OCI-LY1 (cell line): ENCODE measurements at regions not wholly inside any gene's neighbourhood (a gene's known extent, or its start where the extent isn't known, plus 50 kb on each side); places are given as distances from the start of the nearest gene placed in this dataset.

ENCODE experiments used
- H2AFZ ChIP-seq: fragments of 200-600 bp; sonication (generic), shearing (Covaris generic); 2 replicates; pipeline ENCODE4 v1.6.0; 2014; ENCODE audit warnings: antibody characterized with exemption, mild to moderate bottlenecking, low read length
- H3F3A ChIP-seq: fragments of 200-600 bp; sonication (generic), shearing (Covaris generic); 2 replicates; pipeline ENCODE4 v1.6.0; 2014; ENCODE audit warnings: mild to moderate bottlenecking, antibody characterized with exemption, low read length, moderate library complexity; ENCODE audit not compliant: insufficient read depth
- H3K27ac ChIP-seq: fragments of 200-600 bp; sonication (generic); 2 replicates; pipeline ENCODE4 v1.5.1; 2014; ENCODE audit warnings: low read length, mixed run types, mild to moderate bottlenecking, low read depth; ENCODE audit not compliant: poor library complexity, severe bottlenecking
- H3K27me3 ChIP-seq: fragments of 200-600 bp; sonication (generic); 2 replicates; pipeline ENCODE4 v1.6.0; 2014; ENCODE audit warnings: antibody characterized with exemption, mild to moderate bottlenecking, low read length, moderate library complexity; ENCODE audit not compliant: insufficient read depth
- H3K36me3 ChIP-seq: fragments of 200-600 bp; sonication (generic); 2 replicates; pipeline ENCODE4 v1.6.1; 2014; ENCODE audit warnings: mild to moderate bottlenecking, antibody characterized with exemption, low read length, moderate library complexity, mixed read lengths; ENCODE audit not compliant: insufficient read depth
- H3K4me1 ChIP-seq: fragments of 200-600 bp; sonication (generic); 2 replicates; pipeline ENCODE4 v1.5.1; 2014; ENCODE audit warnings: mild to moderate bottlenecking, low read length, moderate library complexity; ENCODE audit not compliant: insufficient read depth, severe bottlenecking
- H3K4me2 ChIP-seq: fragments of 200-600 bp; sonication (generic), shearing (Covaris generic); 2 replicates; pipeline ENCODE4 v1.6.1; 2014; ENCODE audit warnings: low read length
- H3K4me3 ChIP-seq: fragments of 200-600 bp; sonication (generic); 2 replicates; pipeline ENCODE4 v1.5.1; 2014; ENCODE audit warnings: low read length, low read depth, mild to moderate bottlenecking, mixed read lengths; ENCODE audit not compliant: poor library complexity, severe bottlenecking
- H3K79me2 ChIP-seq: fragments of 200-600 bp; shearing (Covaris generic); 2 replicates; pipeline ENCODE4 v1.6.1; 2016; ENCODE audit warnings: mixed run types, low read length, mixed read lengths; ENCODE audit not compliant: insufficient read depth
- H3K9ac ChIP-seq: fragments of 200-600 bp; sonication (generic), shearing (Covaris generic); 2 replicates; pipeline ENCODE4 v1.6.1; 2014; ENCODE audit warnings: mild to moderate bottlenecking, low read length, mixed read lengths
- H3K9me2 ChIP-seq: fragments of 200-600 bp; sonication (generic), shearing (Covaris generic); 2 replicates; pipeline ENCODE4 v1.6.1; 2014; ENCODE audit warnings: low read depth, mild to moderate bottlenecking, low read length, mixed read lengths
- H3K9me3 ChIP-seq: fragments of 200-600 bp; shearing (Covaris generic); 2 replicates; pipeline ENCODE4 v1.6.1; 2014; ENCODE audit warnings: low read length, mixed read lengths
- H4K20me1 ChIP-seq: fragments of 200-600 bp; sonication (generic), shearing (Covaris generic); 2 replicates; pipeline ENCODE4 v1.6.0; 2016; ENCODE audit warnings: mild to moderate bottlenecking, low read length; ENCODE audit not compliant: insufficient read depth
- CTCF ChIP-seq: fragments of 200-600 bp; sonication (generic), shearing (Covaris generic); IDR thresholded peaks from 2 replicates; pipeline ENCODE4 v1.5.1; 2017; ENCODE audit warnings: mild to moderate bottlenecking, antibody characterized with exemption, low read length, moderate library complexity, mixed read lengths
- EZH2 ChIP-seq: fragments of 200-600 bp; sonication (generic), shearing (Covaris generic); IDR thresholded peaks from 2 replicates; pipeline ENCODE4 v1.8.0; 2017; ENCODE audit warnings: borderline replicate concordance, mixed run types, mild to moderate bottlenecking, antibody characterized with exemption, low read length, moderate library complexity, mixed read lengths

DNA sequence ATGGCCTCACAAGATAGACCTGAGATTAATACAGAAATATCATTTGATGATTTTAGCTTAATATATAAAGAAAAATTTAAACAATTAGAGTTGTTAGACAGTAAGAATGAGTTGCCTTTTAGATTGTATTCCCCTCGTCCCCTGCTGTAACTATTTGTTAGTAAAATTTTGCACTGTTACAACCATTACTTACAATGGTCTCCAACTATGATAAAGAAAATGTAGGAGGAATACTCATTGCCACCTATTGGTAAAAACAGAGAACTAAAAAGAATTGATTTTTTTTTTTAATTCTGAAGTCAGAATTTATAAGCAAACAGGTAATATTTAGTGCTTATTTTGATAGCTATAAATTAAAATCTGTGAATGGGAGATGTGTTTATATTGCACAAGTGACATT, 937.6 kb downstream of the TLE4 start:
- no peaks in the 10 kb centered on the region for H3K4me1 ChIP-seq
- H3K9me2 ChIP-seq: no peaks in the 10 kb centered on the region
- no peaks in the 10 kb centered on the region for H3K27me3 ChIP-seq
- H3F3A ChIP-seq: no peaks in the 10 kb centered on the region
- TF ChIP-seq CTCF (no peak), EZH2 (no peak)
- no peak overlapping the region for H2AFZ ChIP-seq
- H3K79me2 ChIP-seq: no peaks in the 10 kb centered on the region
- H4K20me1 ChIP-seq: no peaks in the 10 kb centered on the region
- no peak overlapping the region for H3K9ac ChIP-seq
- no peaks in the 10 kb centered on the region for H3K36me3 ChIP-seq
- no peaks in the 10 kb centered on the region for H3K9me3 ChIP-seq
- H3K4me2 ChIP-seq: no peak overlapping the region
- no peak overlapping the region for H3K4me3 ChIP-seq
- no peak overlapping the region for H3K27ac ChIP-seq

- no peaks in the 10 kb centered on the region for H3K4me1 ChIP-seq
- H2AFZ ChIP-seq: no peak overlapping the region
- no peak overlapping the region for H3K27ac ChIP-seq
- H3K36me3 ChIP-seq: no peaks in the 10 kb centered on the region
- no peaks in the 10 kb centered on the region for H4K20me1 ChIP-seq
- TF ChIP-seq EZH2 (no peak), CTCF (no peak)
- H3K79me2 ChIP-seq: no peaks in the 10 kb centered on the region
- no peaks in the 10 kb centered on the region for H3K9me3 ChIP-seq
- H3K9ac ChIP-seq: no peak overlapping the region
- H3F3A ChIP-seq: no peaks in the 10 kb centered on the region
- no peaks in the 10 kb centered on the region for H3K9me2 ChIP-seq
- no peak overlapping the region for H3K4me3 ChIP-seq
- H3K4me2 ChIP-seq: no peak overlapping the region
- H3K27me3 ChIP-seq: no peaks in the 10 kb centered on the region
These were observed 935.8 kb downstream of the TLE4 start for GRCh38 chr9:80507611-80508010.

GRCh38 chr9:80504601-80505230, 933.0 kb downstream of the TLE4 start:
- Histone ChIP-seq H3K36me3 (no peaks in the 10 kb centered on the region), H3K79me2 (no peaks in the 10 kb centered on the region), H3K9me3 (no peaks in the 10 kb centered on the region), H4K20me1 (no peaks in the 10 kb centered on the region), H3K4me2 (no peak overlapping the region), H2AFZ (no peak overlapping the region), H3K9me2 (no peaks in the 10 kb centered on the region), H3K27ac (no peak overlapping the region), H3K4me1 (no peaks in the 10 kb centered on the region), H3K4me3 (no peak overlapping the region), H3K9ac (no peak overlapping the region), H3K27me3 (no peaks in the 10 kb centered on the region), H3F3A (no peaks in the 10 kb centered on the region)
- TF ChIP-seq EZH2 (no peak), CTCF (no peak)
